ENCODE measurements at regions not wholly inside any gene's neighbourhood (a gene's known extent, or its start where the extent isn't known, plus 50 kb on each side); places are given as distances from the start of the nearest gene placed in this dataset.

- TF ChIP-seq CTCF (IDR thresholded peaks at IDR 0.05), result no peak
- no peak for TF ChIP-seq ZFX (IDR thresholded peaks at IDR 0.05; ENCODE audit: borderline replicate concordance)
These were observed 49.9 kb upstream of the DYRK2 start for GRCh38 chr12:67598598-67598997.

Measured in 22Rv1 (cell line).